GM12892 (cell line): ENCODE measurements at regions not wholly inside any gene's neighbourhood (a gene's known extent, or its start where the extent isn't known, plus 50 kb on each side); places are given as distances from the start of the nearest gene placed in this dataset.

ENCODE experiments used
- POLR2A ChIP-seq: IDR thresholded peaks from 2 replicates; pipeline ENCODE4 v1.6.1; 2011; ENCODE audit warnings: low read depth, low read length, control low read depth
- POLR2AphosphoS5 ChIP-seq: IDR thresholded peaks from 2 replicates; pipeline ENCODE4 v1.6.1; 2011; ENCODE audit warnings: low read depth, low read length, control low read depth

DNA sequence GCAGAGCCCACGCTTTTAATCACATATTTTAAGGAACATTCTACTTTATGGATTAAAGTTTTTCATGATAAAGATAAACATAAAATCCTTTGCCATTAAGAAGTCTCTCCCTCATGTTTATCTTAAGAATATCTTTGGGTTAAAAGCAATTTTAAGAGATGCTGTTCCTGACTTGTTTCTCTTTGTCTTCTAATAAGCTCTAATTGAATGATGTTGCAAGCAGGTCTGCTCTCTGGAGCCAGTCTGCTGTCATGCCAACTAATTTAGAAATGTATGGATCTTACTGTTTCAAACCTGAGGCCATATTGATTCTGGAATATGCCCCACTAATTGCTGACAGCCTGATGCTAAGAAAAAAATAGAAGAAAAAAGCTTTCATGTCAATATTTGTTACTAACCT lies 173.6 kb downstream of the TTC8 start:
- no peak for TF ChIP-seq POLR2AphosphoS5
- no peak for TF ChIP-seq POLR2A
